ENCODE measurements at regions not wholly inside any gene's neighbourhood (a gene's known extent, or its start where the extent isn't known, plus 50 kb on each side); places are given as distances from the start of the nearest gene placed in this dataset.

DNA sequence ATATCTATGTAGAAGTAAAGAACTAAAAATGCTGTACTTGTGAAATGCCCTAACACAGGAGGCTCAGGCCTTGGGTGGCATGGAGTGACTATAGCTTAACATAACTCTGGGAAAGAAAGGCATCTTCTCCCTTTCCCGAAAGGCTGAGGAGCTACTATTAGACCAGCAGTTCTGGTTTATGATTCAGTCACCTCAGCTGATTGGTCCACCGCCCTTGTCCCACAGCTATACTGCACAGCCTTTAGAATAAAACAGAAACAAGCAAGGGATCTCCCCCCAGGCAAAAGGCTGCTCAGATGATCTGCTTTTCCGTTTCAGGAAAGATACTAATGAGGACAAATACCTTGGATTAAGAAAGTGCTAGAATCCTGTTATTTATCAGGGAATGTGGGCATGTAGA lies 171.3 kb downstream of the SNCA start:
- no peak for DNase-seq

DNA sequence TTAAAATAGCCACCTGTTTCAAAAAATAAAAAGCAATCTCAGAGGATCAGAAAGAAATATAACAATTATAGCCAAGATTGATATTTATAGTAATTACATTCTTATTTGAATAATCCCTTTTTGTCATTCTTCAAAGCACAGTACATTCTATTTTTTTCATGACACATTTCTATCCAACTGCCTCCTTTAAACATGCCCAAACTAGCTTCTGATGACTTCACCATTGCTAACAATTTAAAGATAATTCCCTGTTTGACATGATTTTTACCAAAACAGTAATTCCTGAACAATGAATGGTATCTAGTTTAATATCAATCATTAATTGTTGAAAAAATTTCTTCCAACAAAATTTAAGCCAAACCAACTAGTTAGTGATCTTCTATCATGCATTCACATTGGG lies 172.4 kb downstream of the SNCA start:
- no peak for DNase-seq

- DNase-seq, result no peak
Measured at GRCh38 chr4:89661173-89661899, 175.6 kb downstream of the SNCA start.

GRCh38 chr4:89660444-89661172 lies 176.4 kb downstream of the SNCA start:
- no peak for DNase-seq

DNA sequence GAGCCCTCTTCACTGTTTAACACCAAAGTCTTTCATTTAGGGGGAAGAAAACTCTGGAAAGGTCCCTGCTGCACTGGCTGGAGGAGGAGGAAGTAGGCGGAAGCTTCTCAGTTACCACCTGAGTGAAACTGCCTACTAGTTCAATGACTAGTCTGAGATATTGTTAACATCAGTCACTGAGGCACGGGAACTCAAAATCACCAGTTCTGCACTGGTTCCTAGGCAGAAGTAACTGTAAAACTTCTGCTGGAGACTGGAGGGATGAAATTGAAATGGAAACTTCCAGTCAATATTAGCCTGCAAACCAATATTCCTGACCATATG lies 178.3 kb downstream of the SNCA start:
- DNase-seq, result no peak

GRCh38 chr4:89657931-89658700 lies 178.8 kb downstream of the SNCA start:
- DNase-seq, result no peak

GRCh38 chr4:89653012-89653411 lies 183.9 kb downstream of the SNCA start:
- DNase-seq, result peak; percentile 31

GRCh38 chr4:89645482-89645881 lies 191.5 kb downstream of the SNCA start:
- peak; percentile 77 for DNase-seq

DNA sequence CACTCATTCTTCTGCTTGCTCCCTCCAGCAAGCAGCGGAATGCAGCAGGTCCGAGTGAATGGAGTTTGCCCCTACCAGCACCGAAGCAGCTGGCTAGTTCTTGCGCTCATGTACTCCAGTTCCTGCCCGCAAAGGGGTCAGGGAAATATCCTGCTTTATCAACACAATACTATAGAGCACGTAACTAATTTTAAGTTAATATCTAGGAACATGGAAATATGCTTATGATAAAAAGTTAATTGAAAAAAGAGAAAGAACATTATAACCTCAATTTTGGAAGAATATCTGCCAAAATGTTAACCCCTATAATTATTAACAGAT lies 195.6 kb downstream of the SNCA start:
- no peak for DNase-seq

DNA sequence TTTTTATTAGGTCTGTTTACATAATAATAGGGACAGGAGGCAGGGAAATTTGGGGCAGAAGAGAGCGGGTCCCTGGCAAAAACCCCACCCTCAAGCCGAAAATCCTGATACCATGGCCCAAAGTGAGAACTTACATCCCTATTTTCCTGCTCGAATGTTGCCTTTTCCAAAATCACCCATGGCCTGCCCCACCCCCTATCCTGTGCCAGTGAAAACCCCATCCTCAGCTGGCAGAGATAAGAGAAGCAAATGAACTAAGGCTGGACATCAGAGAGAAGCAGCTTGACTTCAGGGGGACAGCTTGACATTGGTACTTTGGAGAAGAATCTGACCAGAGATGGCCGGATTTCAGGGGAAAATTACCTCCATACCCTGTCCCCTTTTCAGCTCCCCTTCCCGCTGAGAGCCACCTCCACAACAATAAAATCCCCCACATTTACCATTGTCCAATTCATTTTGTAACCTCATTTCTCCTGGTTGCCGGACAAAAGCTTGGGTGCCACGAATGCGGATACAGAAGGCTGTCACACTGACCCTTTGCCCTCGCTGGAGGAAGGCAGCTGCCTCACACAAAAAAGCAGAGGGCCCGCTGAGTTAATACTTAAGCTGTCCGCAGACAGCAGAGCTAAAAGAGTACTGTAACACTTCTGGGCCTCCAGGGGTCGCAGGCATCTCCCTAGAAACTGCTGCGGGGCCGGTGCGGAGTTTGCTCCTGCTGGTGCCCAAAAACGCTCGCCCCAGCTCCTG lies 196.2 kb downstream of the SNCA start:
- no peak for DNase-seq

GRCh38 chr4:89639395-89639794 lies 197.6 kb downstream of the SNCA start:
- DNase-seq, result no peak

GRCh38 chr4:89625599-89626293 lies 211.2 kb downstream of the SNCA start:
- DNase-seq, result no peak

GRCh38 chr4:89619206-89619962 lies 217.6 kb downstream of the SNCA start:
- no peak for DNase-seq

GRCh38 chr4:89618151-89618550 lies 218.8 kb downstream of the SNCA start:
- DNase-seq, result no peak

DNA sequence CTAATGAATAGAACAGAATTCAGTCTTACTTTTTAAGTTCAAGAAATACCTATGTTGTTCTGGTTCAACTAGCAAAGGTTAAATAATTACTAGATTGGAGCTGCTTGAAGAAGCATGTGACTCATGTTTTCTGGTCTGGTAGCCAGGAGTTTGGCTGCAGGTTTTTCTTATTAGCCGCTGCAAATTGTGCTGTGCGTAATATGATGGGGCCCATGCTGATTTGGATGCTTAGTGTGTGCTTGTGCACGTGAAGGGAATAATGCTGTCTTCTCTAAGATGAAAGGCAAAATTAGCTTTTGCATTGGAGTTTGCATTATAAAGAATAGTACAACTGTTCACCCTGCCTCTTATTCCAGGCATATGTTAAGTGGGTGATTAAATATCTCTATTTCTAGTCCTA lies 219.6 kb downstream of the SNCA start:
- no peak for DNase-seq

GRCh38 chr4:89616382-89616781 lies 220.6 kb downstream of the SNCA start:
- no peak for DNase-seq

DNA sequence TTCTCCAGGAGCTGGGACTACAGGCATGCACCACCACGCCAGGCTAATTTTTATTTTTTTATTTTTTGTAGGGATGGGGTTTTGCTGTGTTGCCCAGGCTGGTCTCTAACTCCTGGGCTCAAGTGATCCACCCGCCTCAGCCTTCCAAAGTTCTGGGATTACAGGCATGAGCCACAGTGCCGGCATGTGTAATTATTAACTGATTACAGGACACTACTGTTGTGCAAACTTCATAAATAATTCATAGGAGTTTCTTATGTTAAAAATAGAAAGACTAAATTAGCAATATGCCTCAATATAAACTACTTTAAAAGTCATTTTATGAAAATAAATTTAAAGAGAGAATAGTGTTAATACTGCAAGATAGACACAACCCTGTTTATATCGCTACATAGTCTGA lies 221.9 kb downstream of the SNCA start:
- DNase-seq, result no peak

DNA sequence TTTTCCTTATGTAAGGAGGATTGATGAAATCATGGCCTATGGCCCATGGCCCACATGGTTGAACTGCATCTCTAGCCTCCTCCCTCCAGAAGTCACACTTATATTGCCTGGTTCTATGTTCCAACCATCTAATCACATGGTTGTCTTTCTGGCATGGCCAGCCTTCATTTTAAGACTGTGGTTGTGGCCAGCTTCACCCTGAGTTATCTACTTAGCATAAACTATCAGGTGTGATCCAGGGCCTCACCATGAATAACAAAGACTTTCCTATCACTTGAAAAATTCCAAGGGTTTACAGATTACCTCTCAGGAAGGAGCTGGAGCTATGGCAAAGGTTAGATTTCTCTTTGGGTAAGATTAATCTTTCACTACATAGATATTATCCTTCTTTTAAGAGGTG lies 222.8 kb downstream of the SNCA start:
- DNase-seq, result no peak

DNA sequence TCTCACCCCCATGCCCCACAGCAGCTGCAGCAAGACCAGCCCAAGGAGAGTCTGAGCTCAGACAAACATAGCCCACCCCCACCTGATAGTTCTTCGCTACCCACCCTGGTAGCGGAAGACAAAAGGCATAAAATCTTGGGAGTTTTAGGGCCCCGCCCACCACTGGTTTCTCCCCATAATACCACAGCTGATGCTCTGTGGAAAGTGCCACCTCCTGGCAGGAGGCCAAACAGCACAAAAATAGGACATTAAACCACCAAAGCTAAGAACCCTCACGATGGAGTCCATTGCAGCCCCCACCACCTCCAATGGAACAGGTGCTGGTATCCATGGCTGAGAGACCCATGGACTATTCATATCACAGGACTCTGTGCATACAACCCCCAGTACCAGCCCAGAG lies 226.7 kb downstream of the SNCA start:
- DNase-seq, result no peak

DNA sequence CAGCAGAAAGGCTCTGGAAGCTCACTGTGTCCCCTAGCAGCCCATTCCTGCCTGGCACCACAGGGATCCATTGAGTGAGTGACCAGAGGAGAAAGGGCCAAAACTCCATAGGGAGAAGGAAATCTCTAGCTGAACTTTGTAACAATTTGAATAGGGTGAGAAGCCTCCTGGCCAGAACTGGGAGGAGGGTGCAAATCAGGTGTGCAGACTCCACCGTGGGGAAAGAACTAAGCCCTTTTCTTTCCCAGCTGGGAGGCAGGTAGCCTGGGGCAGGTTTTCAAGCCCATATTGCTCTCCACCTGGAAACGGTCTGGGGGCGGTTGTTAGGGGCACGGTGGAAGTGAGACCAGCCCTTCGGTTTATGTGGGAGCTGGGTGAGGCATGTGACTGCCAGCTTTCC lies 227.2 kb downstream of the SNCA start:
- DNase-seq, result no peak

- DNase-seq, result no peak
Measured at GRCh38 chr4:89604951-89605350, 232.0 kb downstream of the SNCA start.

GRCh38 chr4:89599026-89599425 lies 237.9 kb downstream of the SNCA start:
- no peak for DNase-seq

Measured in DMS153 (cell line).